NB4 (cell line): ENCODE measurements at regions not wholly inside any gene's neighbourhood (a gene's known extent, or its start where the extent isn't known, plus 50 kb on each side); places are given as distances from the start of the nearest gene placed in this dataset.

ENCODE experiments used
- CTCF ChIP-seq: IDR thresholded peaks from one replicate; pipeline ENCODE4 v1.5.1; 2012; ENCODE audit warnings: low read depth, low read length
- MAX ChIP-seq: IDR thresholded peaks from 2 replicates; pipeline ENCODE4 v1.6.1; 2011; ENCODE audit warnings: low read depth, low read length
- MYC ChIP-seq: IDR thresholded peaks from 2 replicates; pipeline ENCODE4 v1.6.1; 2011; ENCODE audit warnings: low read depth, low read length
- POLR2A ChIP-seq: IDR thresholded peaks from 2 replicates; pipeline ENCODE4 v1.6.1; 2011; ENCODE audit warnings: mild to moderate bottlenecking; ENCODE audit not compliant: insufficient read length; ENCODE audit errors: extremely low read depth

DNA sequence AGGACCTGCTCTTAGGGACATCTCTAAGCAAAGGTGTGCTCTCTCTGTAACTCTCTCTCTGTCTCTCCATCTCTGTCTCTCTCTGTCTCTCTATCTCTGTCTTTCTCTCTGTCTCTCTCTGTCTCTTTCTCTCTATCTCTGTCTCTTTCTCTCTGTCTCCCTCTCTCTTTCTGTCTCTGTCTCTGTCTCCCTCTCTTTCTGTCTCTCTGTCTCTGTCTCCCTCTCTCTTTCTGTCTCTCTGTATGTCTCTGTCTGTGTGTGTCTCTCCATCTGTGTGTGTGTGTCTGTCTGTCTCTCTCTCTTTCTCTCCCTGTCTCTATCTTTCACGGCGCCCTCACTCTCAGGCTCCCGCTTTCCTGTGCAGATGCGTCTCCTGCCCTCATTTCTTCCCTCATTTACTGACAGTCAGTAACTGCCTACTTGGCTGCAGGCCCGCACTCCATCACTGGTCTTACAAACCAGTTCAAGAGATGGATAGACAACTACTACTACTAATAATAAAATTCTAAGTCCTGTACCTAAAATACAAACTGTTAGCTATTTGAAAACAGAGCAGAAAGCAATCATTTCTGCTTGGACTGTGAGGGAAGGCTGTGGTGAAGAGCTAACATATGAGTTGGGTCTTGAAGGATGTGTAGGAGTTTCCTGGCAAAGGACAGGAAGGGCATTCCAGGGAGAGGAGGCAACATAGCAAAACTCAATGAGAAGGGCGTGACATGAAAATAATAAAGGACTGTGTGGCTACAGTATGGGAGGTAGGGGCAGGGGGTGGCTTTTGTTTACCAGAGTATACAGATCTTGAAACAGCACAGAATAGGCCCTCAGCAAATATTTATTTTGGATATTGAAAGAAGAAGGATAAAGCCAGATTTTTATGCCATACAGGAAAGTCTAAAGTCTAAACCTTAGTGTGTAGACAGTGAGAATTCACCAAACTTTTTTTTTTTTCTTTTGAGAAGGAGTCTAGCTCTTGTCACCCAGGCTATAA lies 67.8 kb upstream of the TAB2 start:
- TF ChIP-seq POLR2A (no peak), MAX (no peak), CTCF (no peak), MYC (no peak)
